H9 (cell line): ENCODE measurements at regions not wholly inside any gene's neighbourhood (a gene's known extent, or its start where the extent isn't known, plus 50 kb on each side); places are given as distances from the start of the nearest gene placed in this dataset.

Experiments used
- DNase-seq: peaks from one replicate; pipeline ENCODE4 v3.0.0-alpha.2; 2017
- H2AFZ ChIP-seq: one replicate; pipeline ENCODE4 v1.6.1; 2013; ENCODE audit warnings: mild to moderate bottlenecking, low read length, control low read depth, moderate library complexity
- H2AK5ac ChIP-seq: 2 replicates; pipeline ENCODE4 v1.6.1; 2013; ENCODE audit warnings: low read length, control low read depth, mixed read lengths; ENCODE audit not compliant: insufficient read length
- H2BK120ac ChIP-seq: one replicate; pipeline ENCODE4 v1.6.1; 2013; ENCODE audit warnings: low read depth, mild to moderate bottlenecking, low read length, control low read depth, inconsistent platforms; ENCODE audit not compliant: poor library complexity, severe bottlenecking
- H2BK12ac ChIP-seq: 2 replicates; pipeline ENCODE4 v1.6.1; 2013; ENCODE audit warnings: low read length, control low read depth, mixed read lengths, low read depth; ENCODE audit not compliant: insufficient read length
- H2BK15ac ChIP-seq: 2 replicates; pipeline ENCODE4 v1.6.1; 2013; ENCODE audit warnings: low read depth, low read length, control low read depth
- H2BK20ac ChIP-seq: one replicate; pipeline ENCODE4 v1.6.1; 2013; ENCODE audit warnings: low read depth, mild to moderate bottlenecking, low read length, control low read depth, inconsistent platforms; ENCODE audit not compliant: poor library complexity, severe bottlenecking
- H2BK5ac ChIP-seq: 2 replicates; pipeline ENCODE4 v1.6.1; 2013; ENCODE audit warnings: low read length, control low read depth, mixed read lengths; ENCODE audit not compliant: insufficient read length
- H3K14ac ChIP-seq: 2 replicates; pipeline ENCODE4 v1.6.1; 2013; ENCODE audit warnings: low read length, control low read depth; ENCODE audit not compliant: insufficient read depth
- H3K18ac ChIP-seq: 2 replicates; pipeline ENCODE4 v1.6.1; 2013; ENCODE audit warnings: low read depth, mild to moderate bottlenecking, mixed read lengths, low read length, control low read depth; ENCODE audit not compliant: insufficient read length
- H3K23ac ChIP-seq: 2 replicates; pipeline ENCODE4 v1.6.1; 2013; ENCODE audit warnings: low read length, control low read depth, mixed read lengths, low read depth; ENCODE audit not compliant: insufficient read length
- H3K23me2 ChIP-seq: 2 replicates; pipeline ENCODE4 v1.6.1; 2013; ENCODE audit warnings: low read depth, mild to moderate bottlenecking, mixed read lengths, low read length, control low read depth; ENCODE audit not compliant: insufficient read length, poor library complexity, severe bottlenecking
- H3K27ac ChIP-seq: 2 replicates; pipeline ENCODE4 v1.5.1; 2013; ENCODE audit warnings: low read length, control low read depth, mixed read lengths, low read depth; ENCODE audit not compliant: insufficient read length
- H3K27me3 ChIP-seq: 2 replicates; pipeline ENCODE4 v1.6.1; 2013; ENCODE audit warnings: low read length, control low read depth, inconsistent platforms; ENCODE audit not compliant: insufficient read depth
- H3K4ac ChIP-seq: 2 replicates; pipeline ENCODE4 v1.6.1; 2013; ENCODE audit warnings: low read depth, mild to moderate bottlenecking, control low read depth, inconsistent platforms, low read length, moderate library complexity
- H3K4me1 ChIP-seq: 2 replicates; pipeline ENCODE4 v1.6.1; 2013; ENCODE audit warnings: low read length, control low read depth, inconsistent platforms; ENCODE audit not compliant: insufficient read depth
- H3K4me2 ChIP-seq: 2 replicates; pipeline ENCODE4 v1.6.1; 2013; ENCODE audit warnings: low read length, control low read depth, mixed read lengths; ENCODE audit not compliant: insufficient read length, insufficient read depth
- H3K56ac ChIP-seq: 2 replicates; pipeline ENCODE4 v1.6.1; 2013; ENCODE audit warnings: low read depth, mild to moderate bottlenecking, mixed read lengths, low read length, control low read depth; ENCODE audit not compliant: insufficient read length
- H3K79me1 ChIP-seq: 2 replicates; pipeline ENCODE4 v1.6.1; 2013; ENCODE audit warnings: low read depth, mild to moderate bottlenecking, moderate library complexity, low read length, control low read depth, inconsistent platforms; ENCODE audit not compliant: insufficient read depth, poor library complexity, severe bottlenecking
- H3K79me2 ChIP-seq: 2 replicates; pipeline ENCODE4 v1.6.1; 2013; ENCODE audit warnings: low read length, control low read depth, inconsistent platforms; ENCODE audit not compliant: insufficient read depth
- H3K9ac ChIP-seq: 2 replicates; pipeline ENCODE4 v1.6.1; 2013; ENCODE audit warnings: low read length, control low read depth, mixed read lengths; ENCODE audit not compliant: insufficient read length; ENCODE audit errors: extremely low read depth
- H3K9me3 ChIP-seq: one replicate; pipeline ENCODE4 v1.6.1; 2013; ENCODE audit warnings: low read depth, low read length, inconsistent platforms; ENCODE audit not compliant: control insufficient read depth
- H3T11ph ChIP-seq: one replicate; pipeline ENCODE4 v1.6.1; 2013; ENCODE audit warnings: mild to moderate bottlenecking, low read length, control low read depth, inconsistent platforms
- H4K20me1 ChIP-seq: one replicate; pipeline ENCODE4 v1.6.1; 2013; ENCODE audit not compliant: control insufficient read depth, insufficient read length, insufficient read depth
- H4K5ac ChIP-seq: 2 replicates; pipeline ENCODE4 v1.6.1; 2013; ENCODE audit warnings: low read depth, mild to moderate bottlenecking, mixed read lengths, low read length, control low read depth; ENCODE audit not compliant: insufficient read length
- H4K8ac ChIP-seq: replicated peaks from 2 replicates; pipeline ENCODE4 v1.6.1; 2013; ENCODE audit warnings: low read length, control low read depth, mixed read lengths, low read depth; ENCODE audit not compliant: insufficient read length
- H4K91ac ChIP-seq: 2 replicates; pipeline ENCODE4 v1.6.1; 2013; ENCODE audit warnings: low read depth, mild to moderate bottlenecking, moderate library complexity, mixed read lengths, low read length, control low read depth; ENCODE audit not compliant: insufficient read length
- H3K27ac Mint-ChIP-seq, 3 experiments: 2 replicates in 2 of 3; 3 replicates in 1 of 3; pipeline ENCODE4 v1.8.0; 2020 to 2021; ENCODE audit warnings: mixed read lengths in 3 of 3, mild to moderate bottlenecking in 1 of 3, moderate library complexity in 1 of 3
- H3K27me3 Mint-ChIP-seq: 2 replicates; pipeline ENCODE4 v1.8.0; 2021; ENCODE audit warnings: low read depth, mild to moderate bottlenecking, moderate library complexity, mixed read lengths
- H3K36me3 Mint-ChIP-seq, 3 experiments: 2 replicates in 2 of 3; 3 replicates in 1 of 3; pipeline ENCODE4 v1.8.0; 2020 to 2021; ENCODE audit warnings: low read depth in 3 of 3, mixed read lengths in 3 of 3; ENCODE audit not compliant: insufficient read depth in 1 of 3
- H3K4me1 Mint-ChIP-seq, 2 experiments: 2 replicates each; pipeline ENCODE4 v1.8.0; 2020; ENCODE audit warnings: mixed read lengths in 2 of 2
- H3K4me3 Mint-ChIP-seq, 2 experiments: 2 replicates in 1 of 2; 3 replicates in 1 of 2; pipeline ENCODE4 v1.8.0; 2020 to 2021; ENCODE audit warnings: mild to moderate bottlenecking in 2 of 2, mixed read lengths in 2 of 2, moderate library complexity in 1 of 2
- H3K9me3 Mint-ChIP-seq, 2 experiments: 2 replicates in 1 of 2; 3 replicates in 1 of 2; pipeline ENCODE4 v1.8.0; 2020; ENCODE audit warnings: mild to moderate bottlenecking in 2 of 2, mixed read lengths in 2 of 2, moderate library complexity in 1 of 2
- WGBS: extraction: QIAGEN DNeasy Blood & Tissue Kit; methylation state at CpG from one replicate; pipeline ENCODE4 v1.1.7; 2013; ENCODE audit warnings: missing lambda C conversion rate, low lambda C conversion rate, mixed read lengths; ENCODE audit not compliant: insufficient read length; ENCODE audit errors: extremely low coverage; 5-methylcytosine and 5-hydroxymethylcytosine counted together
- TF ChIP-seq, protein P1 (sequence below): fragments of 200-600 bp; sonication (generic); conservative IDR thresholded peaks from 3 replicates; pipeline ENCODE4 v1.8.0; 2021; ENCODE audit warnings: antibody characterized with exemption, mild to moderate bottlenecking

- Mint-ChIP-seq H3K4me1 (no peaks in the 10 kb centered on the region), H3K4me3 (no peak overlapping the region), H3K36me3 (peaks cover 4 to 9% (median 8%) of the 10 kb centered on the region in 3 experiments; a peak in 5 of 7 replicates), H3K27me3 (peaks cover 6% of the 10 kb centered on the region; the same call in 1 of the 2 replicates), H3K27ac (no peak overlapping the region), H3K9me3 (peaks cover 19 to 47% of the 10 kb centered on the region in 2 experiments)
- no peaks in the 10 kb centered on the region for H3K23me2 ChIP-seq
- H3K14ac ChIP-seq: no peak overlapping the region
- no peak for DNase-seq
- no peak overlapping the region for H4K8ac ChIP-seq
- H3K4me1 ChIP-seq: no peaks in the 10 kb centered on the region
- no peak overlapping the region for H3K27ac ChIP-seq
- no CpG with 5 or more reads among the region's 3 CpGs for WGBS
- peaks cover 5% of the 10 kb centered on the region for H3K9me3 ChIP-seq
- H3T11ph ChIP-seq: no peak overlapping the region
- no peak overlapping the region for H3K4ac ChIP-seq
- no peak overlapping the region for H3K4me2 ChIP-seq
- no peak overlapping the region for H3K9ac ChIP-seq
- no peak overlapping the region for H2BK120ac ChIP-seq
- no peak overlapping the region for H3K18ac ChIP-seq
- no peak overlapping the region for H2BK12ac ChIP-seq
- no peak overlapping the region for H3K56ac ChIP-seq
- no peaks in the 10 kb centered on the region for H3K79me1 ChIP-seq
- H2AFZ ChIP-seq: no peak overlapping the region
- H2BK20ac ChIP-seq: no peak overlapping the region
- H3K23ac ChIP-seq: no peak overlapping the region
- H2BK5ac ChIP-seq: no peak overlapping the region
- H4K20me1 ChIP-seq: no peaks in the 10 kb centered on the region
- H3K79me2 ChIP-seq: no peaks in the 10 kb centered on the region
- no peak overlapping the region for H4K91ac ChIP-seq
- TF ChIP-seq, protein P1, sequence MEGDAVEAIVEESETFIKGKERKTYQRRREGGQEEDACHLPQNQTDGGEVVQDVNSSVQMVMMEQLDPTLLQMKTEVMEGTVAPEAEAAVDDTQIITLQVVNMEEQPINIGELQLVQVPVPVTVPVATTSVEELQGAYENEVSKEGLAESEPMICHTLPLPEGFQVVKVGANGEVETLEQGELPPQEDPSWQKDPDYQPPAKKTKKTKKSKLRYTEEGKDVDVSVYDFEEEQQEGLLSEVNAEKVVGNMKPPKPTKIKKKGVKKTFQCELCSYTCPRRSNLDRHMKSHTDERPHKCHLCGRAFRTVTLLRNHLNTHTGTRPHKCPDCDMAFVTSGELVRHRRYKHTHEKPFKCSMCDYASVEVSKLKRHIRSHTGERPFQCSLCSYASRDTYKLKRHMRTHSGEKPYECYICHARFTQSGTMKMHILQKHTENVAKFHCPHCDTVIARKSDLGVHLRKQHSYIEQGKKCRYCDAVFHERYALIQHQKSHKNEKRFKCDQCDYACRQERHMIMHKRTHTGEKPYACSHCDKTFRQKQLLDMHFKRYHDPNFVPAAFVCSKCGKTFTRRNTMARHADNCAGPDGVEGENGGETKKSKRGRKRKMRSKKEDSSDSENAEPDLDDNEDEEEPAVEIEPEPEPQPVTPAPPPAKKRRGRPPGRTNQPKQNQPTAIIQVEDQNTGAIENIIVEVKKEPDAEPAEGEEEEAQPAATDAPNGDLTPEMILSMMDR: no peak
- H4K5ac ChIP-seq: no peak overlapping the region
- no peaks in the 10 kb centered on the region for H3K27me3 ChIP-seq
- H2BK15ac ChIP-seq: no peak overlapping the region
- no peak overlapping the region for H2AK5ac ChIP-seq
Observed at GRCh38 chrX:134115270-134115669, 121.7 kb upstream of the CCDC160 start.
